Astrocyte (in vitro differentiated cells and primary cell): ENCODE measurements at regions not wholly inside any gene's neighbourhood (a gene's known extent, or its start where the extent isn't known, plus 50 kb on each side); places are given as distances from the start of the nearest gene placed in this dataset.

ENCODE experiments used
- DNase-seq: peaks from one replicate; pipeline ENCODE4 v3.0.0-alpha.2; 2010; ENCODE audit warnings: low read depth
- FAIRE-seq: peaks from 2 replicates; lab custom pipeline; 2011; peaks lifted over from hg19 to GRCh38; lab: Jason Lieb, UNC
- H2AFZ ChIP-seq: 2 replicates; pipeline ENCODE4 v1.6.0; 2012; ENCODE audit warnings: low read depth, low read length, inconsistent platforms
- H3K27ac ChIP-seq: 2 replicates; pipeline ENCODE4 v1.5.1; 2011; ENCODE audit warnings: low read depth, low read length, inconsistent platforms
- H3K27me3 ChIP-seq: 2 replicates; pipeline ENCODE4 v1.6.0; 2011; ENCODE audit warnings: low read length, inconsistent platforms; ENCODE audit not compliant: insufficient read depth
- H3K36me3 ChIP-seq: 2 replicates; pipeline ENCODE4 v1.5.1; 2011; ENCODE audit warnings: low read length, inconsistent platforms; ENCODE audit not compliant: insufficient read depth
- H3K4me1 ChIP-seq: 2 replicates; pipeline ENCODE4 v1.5.1; 2011; ENCODE audit warnings: low read length, inconsistent platforms; ENCODE audit not compliant: insufficient read depth
- H3K4me2 ChIP-seq: 2 replicates; pipeline ENCODE4 v1.6.0; 2012; ENCODE audit warnings: low read length, inconsistent platforms
- H3K4me3 ChIP-seq: 2 replicates; pipeline ENCODE4 v1.5.1; 2011; ENCODE audit warnings: low read depth, mild to moderate bottlenecking, low read length, inconsistent platforms; ENCODE audit not compliant: insufficient read depth
- H3K79me2 ChIP-seq: 2 replicates; pipeline ENCODE4 v1.6.0; 2012; ENCODE audit warnings: mild to moderate bottlenecking, low read length, inconsistent platforms; ENCODE audit not compliant: insufficient read depth
- H3K9ac ChIP-seq: 2 replicates; pipeline ENCODE4 v1.6.0; 2012; ENCODE audit warnings: mild to moderate bottlenecking, low read length, inconsistent platforms
- H3K9me3 ChIP-seq: 2 replicates; pipeline ENCODE4 v1.5.1; 2012; ENCODE audit warnings: low read depth, mild to moderate bottlenecking, low read length, inconsistent platforms; ENCODE audit not compliant: insufficient read depth
- H4K20me1 ChIP-seq: 2 replicates; pipeline ENCODE4 v1.6.0; 2012; ENCODE audit warnings: low read length, inconsistent platforms; ENCODE audit not compliant: insufficient read depth
- H3K27ac Mint-ChIP-seq: one replicate; pipeline ENCODE4 v1.8.0; 2021; ENCODE audit warnings: mild to moderate bottlenecking, mixed read lengths; ENCODE audit not compliant: unreplicated experiment
- H3K27me3 Mint-ChIP-seq: one replicate; pipeline ENCODE4 v1.8.0; 2021; ENCODE audit warnings: low read depth, mixed read lengths; ENCODE audit not compliant: unreplicated experiment
- H3K36me3 Mint-ChIP-seq: one replicate; pipeline ENCODE4 v1.8.0; 2021; ENCODE audit warnings: low read depth, mixed read lengths; ENCODE audit not compliant: unreplicated experiment
- H3K4me1 Mint-ChIP-seq: one replicate; pipeline ENCODE4 v1.8.0; 2021; ENCODE audit warnings: low read depth, mixed read lengths; ENCODE audit not compliant: unreplicated experiment
- H3K4me3 Mint-ChIP-seq: one replicate; pipeline ENCODE4 v1.8.0; 2021; ENCODE audit warnings: mild to moderate bottlenecking, moderate library complexity, mixed read lengths; ENCODE audit not compliant: unreplicated experiment
- H3K9me3 Mint-ChIP-seq: one replicate; pipeline ENCODE4 v1.8.0; 2021; ENCODE audit warnings: mild to moderate bottlenecking, mixed read lengths; ENCODE audit not compliant: unreplicated experiment
- CTCF ChIP-seq: IDR thresholded peaks from 2 replicates; pipeline ENCODE4 v1.5.1; 2011; ENCODE audit warnings: low read depth, mild to moderate bottlenecking, inconsistent platforms, low read length, moderate library complexity; ENCODE audit not compliant: insufficient read depth
- EZH2 ChIP-seq: IDR thresholded peaks from 2 replicates; pipeline ENCODE4 v1.6.1; 2012; ENCODE audit warnings: mild to moderate bottlenecking, low read length, inconsistent platforms; ENCODE audit not compliant: insufficient read depth

DNA sequence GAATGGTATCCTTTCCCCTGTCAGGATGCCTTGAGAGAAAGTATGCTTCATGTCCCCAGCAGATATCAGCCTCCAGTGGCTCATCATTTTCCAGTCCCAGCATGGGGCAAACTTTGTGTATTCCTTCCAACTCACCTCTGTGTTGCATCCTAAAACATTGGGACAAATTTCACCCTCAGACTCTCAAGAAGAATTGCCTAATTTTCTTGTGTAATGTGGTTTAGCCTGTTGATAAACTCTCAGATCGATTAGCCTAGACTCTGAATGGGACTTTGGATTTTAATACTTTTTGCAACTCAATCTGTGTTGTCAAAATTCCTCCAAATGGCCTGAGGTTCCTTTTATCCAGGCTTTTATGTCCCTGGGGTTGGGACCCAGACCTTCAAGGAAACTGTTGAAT lies 805.3 kb downstream of the C4orf33 start:
- DNase-seq = no peak
- no peak overlapping the region for H3K27ac Mint-ChIP-seq
- Histone ChIP-seq H3K9me3 (no peaks in the 10 kb centered on the region), H3K27me3 (no peaks in the 10 kb centered on the region), H3K4me2 (no peak overlapping the region), H3K4me3 (no peak overlapping the region), H3K79me2 (no peaks in the 10 kb centered on the region), H2AFZ (no peak overlapping the region), H4K20me1 (no peaks in the 10 kb centered on the region), H3K27ac (no peak overlapping the region), H3K4me1 (no peaks in the 10 kb centered on the region), H3K9ac (no peak overlapping the region), H3K36me3 (no peaks in the 10 kb centered on the region)
- H3K4me3 Mint-ChIP-seq = no peak overlapping the region
- FAIRE-seq = no peak
- TF ChIP-seq EZH2 = no peak
- TF ChIP-seq CTCF = no peak
- H3K9me3 Mint-ChIP-seq = peaks cover 3% of the 10 kb centered on the region
- peaks cover 2% of the 10 kb centered on the region for H3K27me3 Mint-ChIP-seq
- no peaks in the 10 kb centered on the region for H3K4me1 Mint-ChIP-seq
- no peaks in the 10 kb centered on the region for H3K36me3 Mint-ChIP-seq

GRCh38 chr4:129903861-129904260 lies 807.9 kb downstream of the C4orf33 start:
- Histone ChIP-seq H3K27ac (no peak overlapping the region), H3K9ac (no peak overlapping the region), H3K9me3 (no peaks in the 10 kb centered on the region), H3K4me3 (no peak overlapping the region), H3K4me1 (no peaks in the 10 kb centered on the region), H3K27me3 (no peaks in the 10 kb centered on the region), H4K20me1 (no peaks in the 10 kb centered on the region), H3K79me2 (no peaks in the 10 kb centered on the region), H3K36me3 (no peaks in the 10 kb centered on the region), H3K4me2 (no peak overlapping the region), H2AFZ (no peak overlapping the region)
- FAIRE-seq = no peak
- TF ChIP-seq EZH2 = no peak
- TF ChIP-seq CTCF = no peak
- H3K27ac Mint-ChIP-seq = no peak overlapping the region
- H3K36me3 Mint-ChIP-seq = no peaks in the 10 kb centered on the region
- no peak for DNase-seq
- H3K27me3 Mint-ChIP-seq = peaks cover 2% of the 10 kb centered on the region
- no peak overlapping the region for H3K4me3 Mint-ChIP-seq
- H3K4me1 Mint-ChIP-seq = no peaks in the 10 kb centered on the region
- H3K9me3 Mint-ChIP-seq = peaks cover 3% of the 10 kb centered on the region

GRCh38 chr4:129905256-129905655 lies 809.3 kb downstream of the C4orf33 start:
- no peaks in the 10 kb centered on the region for H3K36me3 Mint-ChIP-seq
- no peak overlapping the region for H3K27ac Mint-ChIP-seq
- DNase-seq (no peak), FAIRE-seq (no peak)
- H3K9me3 Mint-ChIP-seq = no peaks in the 10 kb centered on the region
- Histone ChIP-seq H3K9ac (no peak overlapping the region), H3K27ac (no peak overlapping the region), H3K4me2 (no peak overlapping the region), H3K4me1 (no peaks in the 10 kb centered on the region), H3K79me2 (no peaks in the 10 kb centered on the region), H3K9me3 (no peaks in the 10 kb centered on the region), H3K36me3 (no peaks in the 10 kb centered on the region), H3K4me3 (no peak overlapping the region), H4K20me1 (no peaks in the 10 kb centered on the region), H2AFZ (no peak overlapping the region), H3K27me3 (no peaks in the 10 kb centered on the region)
- TF ChIP-seq CTCF (no peak), EZH2 (no peak)
- no peaks in the 10 kb centered on the region for H3K4me1 Mint-ChIP-seq
- H3K27me3 Mint-ChIP-seq = peaks cover 2% of the 10 kb centered on the region
- no peak overlapping the region for H3K4me3 Mint-ChIP-seq
